Stimulated activated CD8-positive, alpha-beta memory T cell treated with anti-CD3 and anti-CD28 coated beads, Interleukin-12 subunit alpha, Interleukin-12 subunit beta, amount 100 ng/mL, for 4 hours (primary cell): ENCODE measurements at regions not wholly inside any gene's neighbourhood (a gene's known extent, or its start where the extent isn't known, plus 50 kb on each side); places are given as distances from the start of the nearest gene placed in this dataset.

Source experiments
- DNase-seq: peaks from one replicate; pipeline ENCODE4 v3.0.0-alpha.2; 2020; ENCODE audit warnings: low read depth

DNA sequence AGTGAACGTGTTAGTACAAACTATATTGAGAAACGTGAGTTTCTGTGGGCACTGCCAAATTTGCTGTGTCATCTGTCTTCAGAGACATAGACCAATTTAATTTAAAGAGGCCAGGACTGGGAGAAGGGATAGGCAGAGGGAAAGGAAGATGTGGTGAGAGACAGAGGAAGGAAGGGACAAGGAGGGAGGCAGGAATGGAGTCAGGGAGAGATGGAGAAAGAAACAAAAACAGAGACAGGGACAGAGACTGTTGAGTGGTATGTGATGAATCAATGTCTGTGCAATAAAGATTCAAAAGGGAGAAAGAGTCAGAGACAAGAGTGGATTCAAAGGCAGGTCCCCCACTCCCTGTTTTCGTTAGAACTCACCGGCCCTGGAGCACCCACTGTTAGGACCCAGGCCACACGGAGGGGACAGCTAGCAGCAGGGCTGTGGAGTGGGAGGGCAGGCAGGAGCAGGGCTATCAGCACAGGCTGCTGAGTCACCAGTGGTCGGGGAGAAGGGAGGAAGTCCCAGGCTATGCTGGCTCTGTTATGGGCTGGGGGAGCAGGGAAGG lies 51.6 kb upstream of the CHD6 start:
- DNase-seq, result no peak

DNA sequence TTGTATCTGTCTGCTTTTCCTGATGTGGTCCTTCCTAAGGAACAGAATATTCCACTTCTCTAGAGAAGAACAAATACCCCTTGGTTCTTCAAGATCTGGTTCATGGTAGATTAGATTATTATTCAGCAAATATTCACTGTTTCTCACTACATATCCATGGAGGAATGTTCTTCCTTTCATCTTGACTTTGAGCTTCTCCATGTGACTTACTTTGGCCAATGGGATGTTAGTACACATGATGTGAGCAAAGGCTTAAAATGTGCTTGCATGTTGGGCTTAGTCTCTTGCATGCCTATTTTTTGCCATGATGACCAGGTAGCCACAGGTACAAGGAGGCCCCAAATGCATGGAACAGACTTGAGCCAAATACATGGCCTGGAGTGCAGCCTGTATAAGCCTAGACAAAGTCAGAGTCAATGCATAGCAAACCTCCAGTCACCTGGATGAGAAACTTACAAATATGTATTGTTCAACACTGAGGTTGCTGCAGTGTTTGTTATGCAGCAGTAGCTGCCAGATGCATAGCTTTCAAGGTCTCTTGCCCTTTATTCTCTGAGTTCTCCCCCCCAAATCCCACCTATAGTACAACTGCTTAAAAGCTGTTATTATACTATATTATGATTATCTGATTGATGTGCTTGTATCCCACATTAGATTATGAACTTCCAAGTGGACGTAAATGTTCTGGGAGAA lies 50.0 kb upstream of the CHD6 start:
- DNase-seq, result no peak
